ENCODE measurements at regions not wholly inside any gene's neighbourhood (a gene's known extent, or its start where the extent isn't known, plus 50 kb on each side); places are given as distances from the start of the nearest gene placed in this dataset.

DNA sequence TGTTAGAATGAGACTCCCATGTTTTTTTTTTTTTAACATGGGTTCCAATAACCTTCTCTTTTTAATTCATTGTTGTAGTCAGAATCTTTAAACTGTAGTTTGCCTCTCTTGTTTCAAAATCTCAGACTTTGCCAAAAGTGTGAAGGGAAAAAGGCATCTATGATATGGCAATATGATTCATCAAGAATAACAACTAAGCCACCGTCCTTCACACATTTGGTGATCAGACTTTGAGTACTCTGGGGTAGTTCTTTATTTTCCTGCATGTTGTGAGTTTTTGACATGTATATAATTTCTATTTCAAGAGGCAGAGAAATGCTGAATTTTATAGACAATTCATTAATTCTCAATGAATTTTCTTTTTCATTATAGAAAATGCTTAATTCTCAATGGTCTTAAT lies 53.5 kb upstream of the CERS6 start:
- no peak for TF ChIP-seq ZNF274 (IDR thresholded peaks at IDR 0.05; ENCODE audit: borderline replicate concordance, low read depth, low read length)
- no peak for TF ChIP-seq ARID2 (IDR thresholded peaks at IDR 0.05)
- no peak for TF ChIP-seq POLR2A (conservative IDR thresholded peaks at IDR 0.05)
- no peak for TF ChIP-seq RB1 (IDR thresholded peaks at IDR 0.05; ENCODE audit: low read depth)
- TF ChIP-seq, protein P1, sequence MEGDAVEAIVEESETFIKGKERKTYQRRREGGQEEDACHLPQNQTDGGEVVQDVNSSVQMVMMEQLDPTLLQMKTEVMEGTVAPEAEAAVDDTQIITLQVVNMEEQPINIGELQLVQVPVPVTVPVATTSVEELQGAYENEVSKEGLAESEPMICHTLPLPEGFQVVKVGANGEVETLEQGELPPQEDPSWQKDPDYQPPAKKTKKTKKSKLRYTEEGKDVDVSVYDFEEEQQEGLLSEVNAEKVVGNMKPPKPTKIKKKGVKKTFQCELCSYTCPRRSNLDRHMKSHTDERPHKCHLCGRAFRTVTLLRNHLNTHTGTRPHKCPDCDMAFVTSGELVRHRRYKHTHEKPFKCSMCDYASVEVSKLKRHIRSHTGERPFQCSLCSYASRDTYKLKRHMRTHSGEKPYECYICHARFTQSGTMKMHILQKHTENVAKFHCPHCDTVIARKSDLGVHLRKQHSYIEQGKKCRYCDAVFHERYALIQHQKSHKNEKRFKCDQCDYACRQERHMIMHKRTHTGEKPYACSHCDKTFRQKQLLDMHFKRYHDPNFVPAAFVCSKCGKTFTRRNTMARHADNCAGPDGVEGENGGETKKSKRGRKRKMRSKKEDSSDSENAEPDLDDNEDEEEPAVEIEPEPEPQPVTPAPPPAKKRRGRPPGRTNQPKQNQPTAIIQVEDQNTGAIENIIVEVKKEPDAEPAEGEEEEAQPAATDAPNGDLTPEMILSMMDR (IDR thresholded peaks at IDR 0.05 in 2 of 3, conservative IDR thresholded peaks at IDR 0.05 in 1 of 3; ENCODE audit: insufficient read depth in 2 of 3, low read depth in 1 of 3, low read length in 3 of 3), result no peak
- no peak for TF ChIP-seq POLR3A (IDR thresholded peaks at IDR 0.05; ENCODE audit: borderline replicate concordance, extremely low read depth, insufficient read depth, insufficient read length)
- no peak for TF ChIP-seq ZNF3 (CRISPR knock-in tag; IDR thresholded peaks at IDR 0.05)
- TF ChIP-seq ZFP1 (CRISPR knock-in tag; IDR thresholded peaks at IDR 0.05), result no peak
- TF ChIP-seq EHMT2 (IDR thresholded peaks at IDR 0.05), result no peak
- TF ChIP-seq CCAR2 (IDR thresholded peaks at IDR 0.05; ENCODE audit: low read depth, low read length), result no peak
- no peak for TF ChIP-seq HCFC1 (IDR thresholded peaks at IDR 0.05; ENCODE audit: low read depth, low read length)
- TF ChIP-seq, protein P2, sequence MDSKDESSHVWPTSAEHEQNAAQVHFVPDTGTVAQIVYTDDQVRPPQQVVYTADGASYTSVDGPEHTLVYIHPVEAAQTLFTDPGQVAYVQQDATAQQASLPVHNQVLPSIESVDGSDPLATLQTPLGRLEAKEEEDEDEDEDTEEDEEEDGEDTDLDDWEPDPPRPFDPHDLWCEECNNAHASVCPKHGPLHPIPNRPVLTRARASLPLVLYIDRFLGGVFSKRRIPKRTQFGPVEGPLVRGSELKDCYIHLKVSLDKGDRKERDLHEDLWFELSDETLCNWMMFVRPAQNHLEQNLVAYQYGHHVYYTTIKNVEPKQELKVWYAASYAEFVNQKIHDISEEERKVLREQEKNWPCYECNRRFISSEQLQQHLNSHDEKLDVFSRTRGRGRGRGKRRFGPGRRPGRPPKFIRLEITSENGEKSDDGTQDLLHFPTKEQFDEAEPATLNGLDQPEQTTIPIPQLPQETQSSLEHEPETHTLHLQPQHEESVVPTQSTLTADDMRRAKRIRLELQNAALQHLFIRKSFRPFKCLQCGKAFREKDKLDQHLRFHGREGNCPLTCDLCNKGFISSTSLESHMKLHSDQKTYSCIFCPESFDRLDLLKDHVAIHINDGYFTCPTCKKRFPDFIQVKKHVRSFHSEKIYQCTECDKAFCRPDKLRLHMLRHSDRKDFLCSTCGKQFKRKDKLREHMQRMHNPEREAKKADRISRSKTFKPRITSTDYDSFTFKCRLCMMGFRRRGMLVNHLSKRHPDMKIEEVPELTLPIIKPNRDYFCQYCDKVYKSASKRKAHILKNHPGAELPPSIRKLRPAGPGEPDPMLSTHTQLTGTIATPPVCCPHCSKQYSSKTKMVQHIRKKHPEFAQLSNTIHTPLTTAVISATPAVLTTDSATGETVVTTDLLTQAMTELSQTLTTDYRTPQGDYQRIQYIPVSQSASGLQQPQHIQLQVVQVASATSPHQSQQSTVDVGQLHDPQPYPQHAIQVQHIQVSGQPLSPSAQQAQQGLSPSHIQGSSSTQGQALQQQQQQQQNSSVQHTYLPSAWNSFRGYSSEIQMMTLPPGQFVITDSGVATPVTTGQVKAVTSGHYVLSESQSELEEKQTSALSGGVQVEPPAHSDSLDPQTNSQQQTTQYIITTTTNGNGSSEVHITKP (IDR thresholded peaks at IDR 0.05; ENCODE audit: partially characterized antibody), result no peak

Measured in K562 (cell line).